Activated T-helper 1 cell treated with Interleukin-2 at 50 U/mL for 16 hours (primary cell): ENCODE measurements at regions not wholly inside any gene's neighbourhood (a gene's known extent, or its start where the extent isn't known, plus 50 kb on each side); places are given as distances from the start of the nearest gene placed in this dataset.

ENCODE experiments used
- DNase-seq: peaks from one replicate; pipeline ENCODE4 v3.0.0-alpha.2; 2020; ENCODE audit warnings: low read depth

GRCh38 chr14:53215101-53215500 lies 62.0 kb upstream of the DDHD1 start:
- DNase-seq = no peak

- no peak for DNase-seq
Observed at GRCh38 chr14:53214384-53214783, 61.3 kb upstream of the DDHD1 start.

GRCh38 chr14:53213761-53214160 lies 60.6 kb upstream of the DDHD1 start:
- no peak for DNase-seq

- no peak for DNase-seq
Observed at GRCh38 chr14:53209370-53209769, 56.2 kb upstream of the DDHD1 start.
